ENCODE measurements at regions not wholly inside any gene's neighbourhood (a gene's known extent, or its start where the extent isn't known, plus 50 kb on each side); places are given as distances from the start of the nearest gene placed in this dataset.

GRCh38 chr4:125677665-125678307 is 363.0 kb downstream of the FAT4 start:
- no peak for TF ChIP-seq CTCF (IDR thresholded peaks at IDR 0.05)
- no peak for TF ChIP-seq POLR2AphosphoS5 (IDR thresholded peaks at IDR 0.05)
- TF ChIP-seq POLR2A (IDR thresholded peaks at IDR 0.05): no peak
- no peak for TF ChIP-seq EP300 (IDR thresholded peaks at IDR 0.05)
